Hematopoietic multipotent progenitor cell (in vitro differentiated cells): ENCODE measurements at regions not wholly inside any gene's neighbourhood (a gene's known extent, or its start where the extent isn't known, plus 50 kb on each side); places are given as distances from the start of the nearest gene placed in this dataset.

Experiments
- DNase-seq, 3 donors: peaks; one replicate each; pipeline ENCODE4 v3.0.0-alpha.2; 2011 to 2015; ENCODE audit warnings: low read depth in 2 of 3, low spot score in 2 of 3

- no peak for DNase-seq
These were observed 260.3 kb upstream of the TENM3 start for GRCh38 chr4:181982856-181983255.

GRCh38 chr4:181987392-181987791, 255.8 kb upstream of the TENM3 start:
- DNase-seq = no peak

GRCh38 chr4:181989071-181989470, 254.1 kb upstream of the TENM3 start:
- DNase-seq = no peak

- no peak for DNase-seq
These were observed 251.7 kb upstream of the TENM3 start for GRCh38 chr4:181991369-181992108.

GRCh38 chr4:181998398-181999295, 244.6 kb upstream of the TENM3 start:
- DNase-seq = no peak

- DNase-seq = no peak
These were observed 243.1 kb upstream of the TENM3 start for GRCh38 chr4:182000077-182000476.

- DNase-seq = no peak
These were observed 232.3 kb upstream of the TENM3 start for GRCh38 chr4:182010876-182011275.

GRCh38 chr4:182014164-182014563, 229.0 kb upstream of the TENM3 start:
- no peak for DNase-seq

- DNase-seq = no peak
These were observed 228.2 kb upstream of the TENM3 start for GRCh38 chr4:182015014-182015413.

- DNase-seq = no peak
These were observed 227.3 kb upstream of the TENM3 start for GRCh38 chr4:182015893-182016292.

GRCh38 chr4:182017038-182017437, 226.2 kb upstream of the TENM3 start:
- no peak for DNase-seq

GRCh38 chr4:182018691-182019090, 224.5 kb upstream of the TENM3 start:
- no peak for DNase-seq

GRCh38 chr4:182019148-182019652, 224.0 kb upstream of the TENM3 start:
- no peak for DNase-seq

- no peak for DNase-seq
These were observed 220.3 kb upstream of the TENM3 start for GRCh38 chr4:182022909-182023308.

- DNase-seq = no peak
These were observed 219.7 kb upstream of the TENM3 start for GRCh38 chr4:182023469-182023868.

GRCh38 chr4:182042945-182043344, 200.3 kb upstream of the TENM3 start:
- no peak for DNase-seq

GRCh38 chr4:182048871-182049270, 194.3 kb upstream of the TENM3 start:
- no peak for DNase-seq

- no peak for DNase-seq
These were observed 186.3 kb upstream of the TENM3 start for GRCh38 chr4:182056866-182057265.

- no peak for DNase-seq
These were observed 180.7 kb upstream of the TENM3 start for GRCh38 chr4:182062458-182062857.

- no peak for DNase-seq
These were observed 180.3 kb upstream of the TENM3 start for GRCh38 chr4:182062936-182063335.

GRCh38 chr4:182063651-182064050, 179.6 kb upstream of the TENM3 start:
- DNase-seq = no peak

- DNase-seq = no peak
These were observed 177.9 kb upstream of the TENM3 start for GRCh38 chr4:182065255-182065654.
